ENCODE measurements at regions not wholly inside any gene's neighbourhood (a gene's known extent, or its start where the extent isn't known, plus 50 kb on each side); places are given as distances from the start of the nearest gene placed in this dataset.

GRCh38 chr9:89674667-89675057 lies 69.8 kb downstream of the GADD45G start:
- no peak for TF ChIP-seq POLR2A (IDR thresholded peaks at IDR 0.05)
- TF ChIP-seq, protein P1, sequence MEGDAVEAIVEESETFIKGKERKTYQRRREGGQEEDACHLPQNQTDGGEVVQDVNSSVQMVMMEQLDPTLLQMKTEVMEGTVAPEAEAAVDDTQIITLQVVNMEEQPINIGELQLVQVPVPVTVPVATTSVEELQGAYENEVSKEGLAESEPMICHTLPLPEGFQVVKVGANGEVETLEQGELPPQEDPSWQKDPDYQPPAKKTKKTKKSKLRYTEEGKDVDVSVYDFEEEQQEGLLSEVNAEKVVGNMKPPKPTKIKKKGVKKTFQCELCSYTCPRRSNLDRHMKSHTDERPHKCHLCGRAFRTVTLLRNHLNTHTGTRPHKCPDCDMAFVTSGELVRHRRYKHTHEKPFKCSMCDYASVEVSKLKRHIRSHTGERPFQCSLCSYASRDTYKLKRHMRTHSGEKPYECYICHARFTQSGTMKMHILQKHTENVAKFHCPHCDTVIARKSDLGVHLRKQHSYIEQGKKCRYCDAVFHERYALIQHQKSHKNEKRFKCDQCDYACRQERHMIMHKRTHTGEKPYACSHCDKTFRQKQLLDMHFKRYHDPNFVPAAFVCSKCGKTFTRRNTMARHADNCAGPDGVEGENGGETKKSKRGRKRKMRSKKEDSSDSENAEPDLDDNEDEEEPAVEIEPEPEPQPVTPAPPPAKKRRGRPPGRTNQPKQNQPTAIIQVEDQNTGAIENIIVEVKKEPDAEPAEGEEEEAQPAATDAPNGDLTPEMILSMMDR (IDR thresholded peaks at IDR 0.05) = no peak
